ENCODE measurements at regions not wholly inside any gene's neighbourhood (a gene's known extent, or its start where the extent isn't known, plus 50 kb on each side); places are given as distances from the start of the nearest gene placed in this dataset.

DNA sequence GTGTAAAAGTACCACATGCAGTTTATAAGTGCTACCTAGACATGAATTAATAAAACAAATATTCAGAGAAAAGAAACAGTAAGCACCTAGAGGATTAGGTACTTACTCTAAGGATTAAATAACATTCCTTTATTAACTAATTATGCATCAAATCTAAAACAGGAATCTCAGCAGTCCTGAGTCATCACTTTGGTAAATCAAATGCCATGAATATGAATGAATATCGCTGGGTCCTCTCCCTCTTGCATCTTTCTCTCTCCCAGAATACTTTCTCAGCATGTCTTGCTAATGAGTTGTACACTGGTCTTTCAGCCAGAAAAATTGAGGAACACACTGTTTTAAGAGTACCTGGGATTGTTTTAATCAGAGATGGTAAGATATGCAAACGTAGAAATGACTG, 225.5 kb upstream of the NFE2L3 start:
- no peak for TF ChIP-seq POLR2A (IDR thresholded peaks at IDR 0.05)
- TF ChIP-seq, protein P1, sequence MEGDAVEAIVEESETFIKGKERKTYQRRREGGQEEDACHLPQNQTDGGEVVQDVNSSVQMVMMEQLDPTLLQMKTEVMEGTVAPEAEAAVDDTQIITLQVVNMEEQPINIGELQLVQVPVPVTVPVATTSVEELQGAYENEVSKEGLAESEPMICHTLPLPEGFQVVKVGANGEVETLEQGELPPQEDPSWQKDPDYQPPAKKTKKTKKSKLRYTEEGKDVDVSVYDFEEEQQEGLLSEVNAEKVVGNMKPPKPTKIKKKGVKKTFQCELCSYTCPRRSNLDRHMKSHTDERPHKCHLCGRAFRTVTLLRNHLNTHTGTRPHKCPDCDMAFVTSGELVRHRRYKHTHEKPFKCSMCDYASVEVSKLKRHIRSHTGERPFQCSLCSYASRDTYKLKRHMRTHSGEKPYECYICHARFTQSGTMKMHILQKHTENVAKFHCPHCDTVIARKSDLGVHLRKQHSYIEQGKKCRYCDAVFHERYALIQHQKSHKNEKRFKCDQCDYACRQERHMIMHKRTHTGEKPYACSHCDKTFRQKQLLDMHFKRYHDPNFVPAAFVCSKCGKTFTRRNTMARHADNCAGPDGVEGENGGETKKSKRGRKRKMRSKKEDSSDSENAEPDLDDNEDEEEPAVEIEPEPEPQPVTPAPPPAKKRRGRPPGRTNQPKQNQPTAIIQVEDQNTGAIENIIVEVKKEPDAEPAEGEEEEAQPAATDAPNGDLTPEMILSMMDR (IDR thresholded peaks at IDR 0.05) = no peak
